Activated CD8-positive, alpha-beta T cell treated with anti-CD3 and anti-CD28 coated beads, Interleukin-2, amount 10 ng/mL, durations not matched to agents 7 days and 5 days (primary cell): ENCODE measurements at regions not wholly inside any gene's neighbourhood (a gene's known extent, or its start where the extent isn't known, plus 50 kb on each side); places are given as distances from the start of the nearest gene placed in this dataset.
"Not testable (repeated sequence)": the region's sequence is repeated elsewhere in the genome, so short reads cannot be mapped to it uniquely, and the experiment has no call there.

Experiments used
- ATAC-seq: fragments of 150-1000 bp; cut with Tn5 transposase; one replicate; pipeline ENCODE4 v1.10.0; 2021; ENCODE audit warnings: moderate library complexity
- CTCF ChIA-PET: fragments of 350-600 bp; sonication (Branson Sonifier 250); formaldehyde crosslinking; loops from one replicate; lab custom pipeline; 2021; ENCODE audit warnings: antibody characterized with exemption; lab: Charles Lee
- POLR2A ChIA-PET: fragments of 350-600 bp; sonication (Branson Sonifier 250); formaldehyde crosslinking; loops from one replicate; lab custom pipeline; 2021; ENCODE audit warnings: antibody characterized with exemption; lab: Charles Lee
- DNase-seq: peaks from one replicate; pipeline ENCODE4 v3.0.0-alpha.2; 2020
- H3K27ac Mint-ChIP-seq: one replicate; pipeline ENCODE4 v1.8.0; 2021; ENCODE audit warnings: mild to moderate bottlenecking, mixed read lengths
- H3K27me3 Mint-ChIP-seq: one replicate; pipeline ENCODE4 v1.8.0; 2021; ENCODE audit warnings: low read depth, mixed read lengths
- H3K36me3 Mint-ChIP-seq: one replicate; pipeline ENCODE4 v1.8.0; 2021; ENCODE audit warnings: low read depth, mixed read lengths
- H3K4me1 Mint-ChIP-seq: one replicate; pipeline ENCODE4 v1.8.0; 2021; ENCODE audit warnings: low read depth, mixed read lengths
- H3K4me3 Mint-ChIP-seq: one replicate; pipeline ENCODE4 v1.8.0; 2021; ENCODE audit warnings: mild to moderate bottlenecking, mixed read lengths
- H3K9me3 Mint-ChIP-seq: one replicate; pipeline ENCODE4 v1.8.0; 2022; ENCODE audit warnings: mixed read lengths; ENCODE audit not compliant: insufficient read depth

- CTCF ChIA-PET: interaction anchor here (0.9 to 1.4 kb wide), 3 partner anchors 10 to 15 kb away, joined by 3 to 6 read pairs (median 4); no protein-coding TSS in a partner anchor
- H3K4me1 Mint-ChIP-seq: peaks cover 40% of the 10 kb centered on the region
- H3K36me3 Mint-ChIP-seq: peaks cover 12% of the 10 kb centered on the region
- POLR2A ChIA-PET: interaction anchor here (0.6 to 1.1 kb wide), 2 partner anchors 56 to 321 kb away, joined by 3 read pairs; no protein-coding TSS in a partner anchor
- ATAC-seq (no peak), DNase-seq (no peak)
- no peaks in the 10 kb centered on the region for H3K27me3 Mint-ChIP-seq
- no peak overlapping the region for H3K4me3 Mint-ChIP-seq
- H3K9me3 Mint-ChIP-seq: peaks cover 7% of the 10 kb centered on the region
- H3K27ac Mint-ChIP-seq: peak overlapping the region; percentile 27
Observed at GRCh38 chr2:12486205-12487118, 230.3 kb upstream of the TRIB2 start.

- no peak overlapping the region for H3K4me3 Mint-ChIP-seq
- peaks cover 12% of the 10 kb centered on the region for H3K36me3 Mint-ChIP-seq
- H3K4me1 Mint-ChIP-seq: peaks cover 40% of the 10 kb centered on the region
- no peaks in the 10 kb centered on the region for H3K27me3 Mint-ChIP-seq
- peaks cover 7% of the 10 kb centered on the region for H3K9me3 Mint-ChIP-seq
- POLR2A ChIA-PET: interaction anchor here (0.5 to 1.5 kb wide), 6 partner anchors 14 to 322 kb away, joined by 3 to 8 read pairs (median 3); no protein-coding TSS in a partner anchor
- DNase-seq: no peak
- CTCF ChIA-PET: interaction anchor here (0.9 to 1.8 kb wide), 5 partner anchors 11 to 229 kb away, joined by 3 to 7 read pairs (median 6); partner anchors contain the start of gene TRIB2
- H3K27ac Mint-ChIP-seq: peak overlapping the region; percentile 83
- ATAC-seq: no peak
Observed at GRCh38 chr2:12487253-12488004, 229.3 kb upstream of the TRIB2 start.

- Mint-ChIP-seq H3K4me3 (peak overlapping the region; percentile 34), H3K4me1 (peaks cover 46% of the 10 kb centered on the region), H3K36me3 (peaks cover 12% of the 10 kb centered on the region), H3K9me3 (peaks cover 7% of the 10 kb centered on the region), H3K27ac (peak overlapping the region; percentile 83), H3K27me3 (no peaks in the 10 kb centered on the region)
- ATAC-seq: peak; percentile 95
- CTCF ChIA-PET: interaction anchor here (0.9 to 1.8 kb wide), 5 partner anchors 9 to 228 kb away, joined by 3 to 7 read pairs (median 6); partner anchors contain the start of gene TRIB2
- peak; percentile 77 for DNase-seq
- POLR2A ChIA-PET: interaction anchor here (0.6 to 1.5 kb wide), 4 partner anchors 13 to 37 kb away, joined by 3 to 8 read pairs (median 3); no protein-coding TSS in a partner anchor
Observed at GRCh38 chr2:12488352-12489318, 228.1 kb upstream of the TRIB2 start.

DNA sequence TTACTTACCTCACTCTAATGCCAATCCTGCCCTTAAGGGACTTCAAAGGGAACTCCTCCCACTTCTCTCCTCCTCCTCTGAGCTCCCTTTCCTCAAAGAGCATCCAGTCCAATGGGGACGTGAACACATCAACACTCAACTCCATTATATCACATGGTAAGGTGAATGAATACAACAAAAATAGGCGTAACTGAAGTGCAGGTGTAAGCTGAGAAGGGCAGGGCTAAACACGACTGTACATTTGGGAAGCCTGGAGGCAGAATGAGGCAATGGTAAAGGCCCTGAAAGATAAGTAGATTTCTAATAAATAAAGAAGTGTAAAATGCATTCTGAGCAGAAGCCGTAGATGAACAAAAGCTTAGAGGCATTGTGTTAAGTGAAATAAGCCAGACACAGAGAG is 226.1 kb upstream of the TRIB2 start:
- H3K36me3 Mint-ChIP-seq: peaks cover 12% of the 10 kb centered on the region
- POLR2A ChIA-PET: no interaction called here
- peaks cover 7% of the 10 kb centered on the region for H3K9me3 Mint-ChIP-seq
- ATAC-seq (no peak), DNase-seq (no peak)
- H3K27me3 Mint-ChIP-seq: no peaks in the 10 kb centered on the region
- CTCF ChIA-PET: interaction anchor here (0.7 to 2.3 kb wide), 4 partner anchors 9 to 226 kb away, joined by 3 to 7 read pairs (median 3); partner anchors contain the start of gene TRIB2
- H3K4me3 Mint-ChIP-seq: no peak overlapping the region
- H3K4me1 Mint-ChIP-seq: peaks cover 52% of the 10 kb centered on the region
- H3K27ac Mint-ChIP-seq: peak overlapping the region; percentile 51

DNA sequence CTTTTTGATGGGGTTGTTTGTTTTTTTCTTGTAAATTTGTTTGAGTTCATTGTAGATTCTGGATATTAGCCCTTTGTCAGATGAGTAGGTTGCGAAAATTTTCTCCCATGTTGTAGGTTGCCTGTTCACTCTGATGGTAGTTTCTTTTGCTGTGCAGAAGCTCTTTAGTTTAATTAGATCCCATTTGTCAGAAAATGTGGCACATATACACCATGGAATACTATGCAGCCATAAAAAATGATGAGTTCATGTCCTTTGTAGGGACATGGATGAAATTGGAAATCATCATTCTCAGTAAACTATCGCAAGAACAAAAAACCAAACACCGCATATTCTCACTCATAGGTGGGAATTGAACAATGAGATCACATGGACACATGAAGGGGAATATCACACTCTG is 224.4 kb upstream of the TRIB2 start:
- Mint-ChIP-seq H3K4me1 (peaks cover 54% of the 10 kb centered on the region), H3K36me3 (peaks cover 15% of the 10 kb centered on the region)
- CTCF ChIA-PET, H3K27ac Mint-ChIP-seq, POLR2A ChIA-PET, H3K4me3 Mint-ChIP-seq, H3K9me3 Mint-ChIP-seq, DNase-seq, ATAC-seq, H3K27me3 Mint-ChIP-seq: not testable (repeated sequence)

- no peak for ATAC-seq
- ChIA-PET CTCF (no interaction called here), POLR2A (no interaction called here)
- Mint-ChIP-seq H3K27me3 (no peaks in the 10 kb centered on the region), H3K27ac (no peak overlapping the region), H3K9me3 (peaks cover 2% of the 10 kb centered on the region), H3K4me3 (no peak overlapping the region), H3K4me1 (peaks cover 54% of the 10 kb centered on the region), H3K36me3 (peaks cover 10% of the 10 kb centered on the region)
- DNase-seq: no peak
Observed at GRCh38 chr2:12493031-12493513, 223.7 kb upstream of the TRIB2 start.

DNA sequence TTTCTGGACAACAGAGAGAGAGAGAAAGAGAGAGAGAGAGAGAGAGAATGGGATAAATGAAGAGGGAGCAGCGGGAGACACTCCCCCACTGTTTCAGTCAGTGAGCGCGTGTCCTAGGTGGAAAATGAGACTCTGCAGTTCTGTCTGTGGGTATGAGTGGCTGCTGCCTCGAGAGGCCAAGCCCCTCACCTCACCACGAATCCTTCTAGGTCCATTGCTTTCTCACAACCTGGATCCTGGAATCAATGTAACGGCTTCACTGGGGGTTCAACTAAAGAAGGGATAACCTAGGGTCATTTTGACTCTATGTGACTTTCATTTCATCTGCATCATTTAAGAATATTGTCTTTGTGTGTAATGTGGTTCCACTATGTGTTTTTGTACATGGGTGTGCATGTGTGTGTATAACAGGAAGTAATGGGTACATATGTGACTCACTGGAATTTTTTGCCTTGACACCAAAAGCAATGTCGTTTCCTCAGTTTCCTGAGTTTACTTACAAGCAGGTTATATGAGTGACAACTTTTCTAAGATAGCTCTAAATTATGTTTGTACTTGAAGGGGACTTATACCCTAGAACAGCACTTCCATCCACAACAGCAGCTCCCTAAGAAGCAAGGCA is 221.4 kb upstream of the TRIB2 start:
- ATAC-seq: no peak
- Mint-ChIP-seq H3K4me3 (no peak overlapping the region), H3K4me1 (peaks cover 60% of the 10 kb centered on the region), H3K36me3 (peaks cover 20% of the 10 kb centered on the region), H3K9me3 (no peaks in the 10 kb centered on the region), H3K27ac (no peak overlapping the region), H3K27me3 (no peaks in the 10 kb centered on the region)
- POLR2A ChIA-PET: no interaction called here
- no peak for DNase-seq
- CTCF ChIA-PET: no interaction called here

DNA sequence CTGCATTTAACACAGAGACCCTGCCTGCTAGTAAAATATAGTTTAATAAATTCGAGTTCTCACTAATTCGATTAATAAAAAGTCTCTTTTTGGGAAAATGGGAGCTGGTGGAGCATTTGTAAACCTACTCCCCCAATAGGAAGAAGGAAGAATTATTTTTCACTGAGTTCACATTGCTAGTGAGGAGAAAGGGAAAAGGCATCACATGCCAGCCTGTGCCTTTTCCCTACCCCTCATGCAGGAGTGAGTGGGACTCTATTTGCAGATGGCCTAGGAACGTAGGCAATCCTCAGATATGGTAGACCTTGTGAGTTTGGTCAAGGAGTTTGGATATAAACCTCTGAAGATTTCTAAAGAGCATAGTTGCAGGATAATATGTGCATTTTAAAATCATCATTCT is 218.4 kb upstream of the TRIB2 start:
- peak overlapping the region; percentile 77 for H3K27ac Mint-ChIP-seq
- no peak for ATAC-seq
- no peak overlapping the region for H3K4me3 Mint-ChIP-seq
- peaks cover 78% of the 10 kb centered on the region for H3K4me1 Mint-ChIP-seq
- POLR2A ChIA-PET: no interaction called here
- no peaks in the 10 kb centered on the region for H3K27me3 Mint-ChIP-seq
- no peaks in the 10 kb centered on the region for H3K9me3 Mint-ChIP-seq
- CTCF ChIA-PET: interaction anchor here (1.0 to 1.6 kb wide), 2 partner anchors 11 to 73 kb away, joined by 3 to 4 read pairs; no protein-coding TSS in a partner anchor
- no peak for DNase-seq
- peaks cover 35% of the 10 kb centered on the region for H3K36me3 Mint-ChIP-seq

DNA sequence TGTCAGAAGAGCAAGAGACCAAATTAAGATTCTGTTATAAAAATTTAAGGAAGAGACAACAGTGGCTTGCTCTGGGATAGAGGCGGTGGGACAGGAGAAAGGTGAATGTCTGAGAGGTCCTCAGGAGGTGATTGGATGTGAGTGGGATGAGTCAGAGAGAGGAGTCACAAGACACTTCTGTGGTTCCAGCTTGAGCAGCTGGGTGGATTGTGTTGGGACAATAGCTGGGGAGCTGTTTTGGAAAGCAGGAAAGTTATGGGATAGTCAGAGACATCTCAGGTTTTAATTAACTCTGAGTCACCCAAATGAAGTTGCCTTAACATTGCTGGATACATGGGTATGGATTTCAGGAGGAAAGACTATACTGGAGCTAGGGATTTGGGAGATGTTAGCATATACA is 218.0 kb upstream of the TRIB2 start:
- H3K4me1 Mint-ChIP-seq: peaks cover 81% of the 10 kb centered on the region
- ChIA-PET POLR2A (no interaction called here), CTCF (interaction anchor here (0.9 to 1.6 kb wide), 4 partner anchors 9 to 218 kb away, joined by 3 to 4 read pairs (median 4); partner anchors contain the start of gene TRIB2)
- DNase-seq (no peak), ATAC-seq (no peak)
- H3K4me3 Mint-ChIP-seq: no peak overlapping the region
- H3K36me3 Mint-ChIP-seq: peaks cover 37% of the 10 kb centered on the region
- H3K27me3 Mint-ChIP-seq: no peaks in the 10 kb centered on the region
- peak overlapping the region; percentile 14 for H3K27ac Mint-ChIP-seq
- no peaks in the 10 kb centered on the region for H3K9me3 Mint-ChIP-seq

- Mint-ChIP-seq H3K36me3 (peaks cover 48% of the 10 kb centered on the region), H3K27me3 (no peaks in the 10 kb centered on the region), H3K27ac (peak overlapping the region; percentile 91), H3K4me1 (peaks cover 95% of the 10 kb centered on the region), H3K4me3 (peak overlapping the region; percentile 54), H3K9me3 (no peaks in the 10 kb centered on the region)
- ATAC-seq: no peak
- DNase-seq: no peak
- ChIA-PET CTCF (interaction anchor here (1.1 to 4.6 kb wide), 7 partner anchors 12 to 808 kb away, joined by 3 to 28 read pairs (median 3); partner anchors contain the start of gene TRIB2), POLR2A (interaction anchor here (0.6 to 1.9 kb wide), 3 partner anchors 12 to 463 kb away, joined by 3 to 8 read pairs (median 4); no protein-coding TSS in a partner anchor)
Observed at GRCh38 chr2:12500899-12501298, 215.8 kb upstream of the TRIB2 start.
